ENCODE measurements at regions not wholly inside any gene's neighbourhood (a gene's known extent, or its start where the extent isn't known, plus 50 kb on each side); places are given as distances from the start of the nearest gene placed in this dataset.
"Not testable (repeated sequence)": the region's sequence is repeated elsewhere in the genome, so short reads cannot be mapped to it uniquely, and the experiment has no call there.

DNA sequence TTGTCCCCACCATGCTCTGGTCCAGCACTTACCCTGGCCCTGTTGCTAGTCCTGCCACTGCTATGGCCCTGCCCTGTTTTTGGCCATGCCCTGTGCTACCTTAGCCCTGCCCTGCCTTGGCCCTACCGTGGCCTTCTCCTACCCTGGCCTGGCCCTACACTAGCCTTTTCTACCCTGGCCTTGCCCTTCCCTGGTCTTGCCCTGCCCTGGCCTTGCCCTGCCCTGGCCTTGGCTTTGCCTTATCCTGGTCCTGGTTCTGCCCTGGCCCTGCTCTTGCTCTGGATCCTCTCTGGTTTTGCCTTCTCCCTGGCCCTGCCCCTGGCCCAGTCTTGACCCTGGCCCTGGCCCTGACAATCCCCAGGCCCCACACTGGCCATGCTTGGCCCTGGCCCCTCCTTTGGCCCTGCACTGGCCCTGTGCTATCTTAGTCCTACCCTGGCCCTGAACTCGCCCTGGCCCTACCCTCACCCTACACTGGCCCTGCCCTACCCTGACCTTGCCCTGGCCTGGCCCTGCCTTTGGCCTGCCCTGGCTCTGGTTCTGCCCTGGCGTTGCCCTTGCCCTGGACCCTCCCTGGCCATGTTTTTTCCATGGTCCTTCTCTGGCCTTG, 235.0 kb downstream of the GOLGA6L6 start:
- DNase-seq: not testable (repeated sequence)

DNA sequence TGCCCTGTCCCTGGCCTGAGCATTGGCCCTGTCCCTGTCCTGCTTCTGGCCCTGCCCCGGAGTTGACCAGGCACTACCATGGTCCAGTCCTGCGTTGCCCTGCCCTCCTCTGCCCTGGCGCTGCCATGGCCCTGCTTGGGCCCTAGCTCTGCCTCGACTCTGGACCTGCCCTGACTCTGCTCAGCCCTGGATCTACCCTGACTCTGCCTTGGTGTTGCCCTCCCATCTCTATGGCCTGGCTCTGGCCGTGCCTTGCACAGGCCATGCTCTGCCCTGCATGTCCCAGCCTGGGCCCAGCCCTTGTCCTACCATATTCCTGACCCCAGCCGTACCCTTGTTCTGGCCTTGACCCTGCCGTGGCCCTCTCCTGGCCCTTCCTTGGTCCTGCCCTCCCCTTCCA, 235.7 kb downstream of the GOLGA6L6 start:
- DNase-seq: not testable (repeated sequence)

GRCh38 chr15:20305015-20305465, 236.6 kb downstream of the GOLGA6L6 start:
- not testable (repeated sequence) for DNase-seq

DNA sequence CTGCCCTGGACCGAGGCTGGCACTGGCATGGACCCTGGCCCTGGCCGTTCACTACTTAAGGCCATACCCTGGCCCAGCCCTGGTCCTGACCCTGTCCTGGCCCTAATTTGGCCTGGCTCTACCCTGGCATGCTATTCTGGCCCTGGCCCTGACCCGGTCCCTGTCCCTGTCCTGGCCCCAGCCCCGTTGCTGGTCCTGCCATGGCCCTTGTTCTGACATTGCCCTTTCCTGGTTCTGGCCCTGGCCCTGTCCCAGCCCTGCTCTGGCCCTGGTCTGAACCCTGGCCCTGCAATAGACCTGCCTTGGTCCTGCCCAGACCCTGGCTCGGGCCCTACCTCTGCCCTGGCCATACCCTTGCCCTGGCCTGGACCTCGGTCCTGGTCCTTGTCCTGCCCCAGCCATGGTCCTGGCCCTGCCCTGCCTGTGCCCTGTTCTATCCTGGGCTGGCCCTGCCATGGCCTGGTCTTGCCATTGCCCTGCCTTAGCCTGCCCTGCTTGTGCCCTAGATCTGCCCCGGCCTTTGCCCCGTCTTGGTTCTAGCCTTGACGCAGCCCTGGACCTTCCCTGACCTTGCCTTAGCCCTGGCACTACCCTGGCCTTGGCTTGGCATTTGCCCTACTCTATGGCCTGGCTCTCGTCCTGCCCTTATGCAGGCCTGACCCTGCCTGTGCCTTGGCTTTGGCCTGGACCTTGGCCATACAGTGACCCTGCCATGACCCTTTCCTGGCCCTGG, 237.2 kb downstream of the GOLGA6L6 start:
- not testable (repeated sequence) for DNase-seq

- not testable (repeated sequence) for DNase-seq
Observed at GRCh38 chr15:20303248-20304171, 238.1 kb downstream of the GOLGA6L6 start.

DNA sequence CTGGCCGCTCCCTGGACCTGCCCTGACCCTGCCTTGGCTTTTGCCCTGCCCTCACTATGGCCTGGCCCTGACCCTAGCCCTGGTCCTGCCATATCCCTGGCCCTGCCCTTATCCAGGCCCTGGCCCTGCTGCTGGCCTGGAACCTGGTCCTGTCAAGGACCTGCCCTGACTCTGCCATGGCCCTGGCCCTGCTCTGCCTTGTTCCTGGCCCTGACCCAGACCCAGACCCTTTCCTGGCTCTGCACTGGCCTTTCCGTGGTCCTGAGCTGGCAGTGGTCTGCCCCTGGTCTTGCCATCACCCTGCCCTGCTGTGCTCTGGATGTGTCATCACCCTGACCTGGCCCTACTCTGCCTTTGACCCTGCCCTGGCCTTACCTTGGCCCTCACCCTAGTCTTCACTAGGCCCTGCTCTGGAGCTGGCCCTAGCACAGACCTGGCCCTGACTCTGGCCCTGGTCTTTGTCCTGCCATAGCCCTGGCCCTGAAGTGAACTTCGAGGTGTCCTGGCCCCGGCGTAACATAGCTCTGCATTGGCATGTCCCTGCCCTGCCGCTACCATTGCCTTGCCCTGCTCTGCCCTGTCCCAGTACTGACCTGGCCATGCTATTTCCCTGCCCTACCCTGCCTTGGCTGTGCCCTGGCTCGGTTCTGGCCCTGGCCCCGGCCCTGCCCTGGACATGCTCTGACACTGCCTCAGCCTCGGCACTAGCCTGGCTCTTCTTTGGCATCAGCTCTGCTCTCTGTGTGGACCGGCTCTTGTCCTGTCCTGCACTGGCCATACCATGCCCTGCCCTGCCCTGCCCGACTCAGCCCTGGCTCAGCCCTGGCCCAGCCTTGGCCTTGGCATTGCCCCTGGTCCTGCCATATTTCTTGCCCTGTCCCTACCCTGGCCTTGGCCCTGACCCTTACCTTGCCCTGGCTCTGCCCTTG, 239.2 kb downstream of the GOLGA6L6 start:
- not testable (repeated sequence) for DNase-seq

GRCh38 chr15:20301471-20302081, 240.0 kb downstream of the GOLGA6L6 start:
- DNase-seq: not testable (repeated sequence)

DNA sequence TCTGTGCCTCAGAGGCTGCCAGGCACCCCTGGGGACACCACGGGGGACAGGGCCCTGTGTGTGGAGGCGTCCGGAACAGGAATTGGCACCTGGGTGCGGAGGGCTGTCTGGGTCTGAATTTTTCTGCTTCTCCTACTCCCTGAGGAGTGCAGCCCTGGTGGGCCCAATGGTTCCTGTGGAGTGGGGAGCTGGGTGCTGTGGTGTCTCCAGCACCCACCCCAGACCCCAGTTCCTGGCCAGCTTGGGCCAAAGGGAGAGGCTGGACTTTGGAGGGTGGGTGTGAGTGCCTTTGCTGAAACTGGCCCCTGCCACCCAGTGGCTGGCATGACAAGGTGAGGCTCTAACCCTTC, 240.6 kb downstream of the GOLGA6L6 start:
- not testable (repeated sequence) for DNase-seq

DNA sequence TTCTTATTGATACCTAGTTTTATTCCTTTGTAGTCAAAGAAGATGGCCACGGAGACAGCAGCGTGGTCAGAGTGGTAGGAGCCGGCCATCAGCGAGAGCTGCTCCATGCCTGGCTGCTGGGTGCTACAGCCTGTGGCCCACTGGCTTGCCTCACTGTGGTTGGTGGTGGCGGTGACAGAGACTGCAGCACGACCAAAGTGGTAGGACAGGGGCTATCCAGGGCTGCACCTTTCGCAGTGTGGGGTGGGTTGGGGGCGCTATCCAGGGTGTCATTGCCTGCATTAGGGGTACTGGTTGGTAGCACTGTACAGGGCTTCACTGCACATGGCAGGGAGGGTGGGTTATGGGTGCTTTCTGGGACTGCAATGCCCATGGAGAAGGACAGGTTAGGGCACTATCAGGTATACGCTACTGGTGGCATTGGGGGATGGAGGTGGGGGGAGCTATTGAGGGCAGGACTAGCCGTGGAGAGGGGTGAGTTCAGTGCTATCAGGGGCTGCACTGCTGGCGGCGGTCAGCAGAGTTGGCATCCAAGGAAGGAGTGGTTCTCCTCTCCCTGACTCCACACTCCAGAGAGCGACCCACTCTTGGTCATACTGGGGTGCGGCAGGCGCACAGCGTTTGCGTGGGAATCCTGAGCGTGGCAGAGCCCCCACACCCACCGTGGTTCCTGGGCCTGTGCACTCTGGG, 241.1 kb downstream of the GOLGA6L6 start:
- not testable (repeated sequence) for DNase-seq

DNA sequence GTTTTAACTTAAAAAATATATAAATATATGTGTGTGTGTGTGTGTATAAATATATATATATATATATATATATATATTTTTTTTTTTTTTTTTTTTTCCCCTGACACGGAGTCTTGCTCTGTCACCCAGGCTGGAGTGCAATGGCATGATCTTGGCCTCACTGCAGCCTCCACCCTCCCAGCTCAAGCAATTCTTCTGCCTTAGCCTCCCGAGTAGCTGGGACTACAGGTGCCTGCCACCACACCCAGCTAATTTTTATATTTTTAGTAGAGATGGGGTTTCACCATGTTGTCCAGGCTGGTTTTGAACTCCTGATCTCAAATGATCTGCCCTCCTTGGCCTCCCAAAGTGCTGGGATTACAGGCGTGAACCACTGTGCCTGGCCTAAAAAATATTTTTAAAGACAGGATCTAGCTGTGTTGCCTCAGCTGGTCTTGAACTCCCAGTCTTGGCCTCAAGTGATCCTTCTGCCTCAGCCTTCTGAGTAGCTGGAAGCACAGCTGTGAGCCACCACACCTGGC, 243.9 kb downstream of the GOLGA6L6 start:
- DNase-seq: not testable (repeated sequence)

DNA sequence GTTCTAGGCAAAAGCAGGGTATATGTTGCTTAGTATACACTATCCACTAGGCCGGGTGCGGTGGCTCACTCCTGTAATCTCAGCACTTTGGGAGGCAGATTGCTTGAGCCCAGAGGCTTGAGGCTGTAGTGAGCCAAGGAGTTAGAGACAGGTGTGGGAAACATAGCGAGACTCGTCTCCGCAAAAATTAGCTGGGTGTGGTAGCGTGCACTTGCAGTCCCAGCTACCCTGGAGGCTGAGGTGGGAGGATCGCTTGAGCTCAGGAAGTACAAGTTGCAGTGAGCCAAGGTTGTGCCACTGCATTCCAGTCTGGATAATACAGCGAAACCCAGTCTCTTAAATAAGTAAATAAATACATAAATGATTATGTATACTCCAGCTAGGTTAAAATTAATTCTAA, 245.3 kb downstream of the GOLGA6L6 start:
- DNase-seq: not testable (repeated sequence)

DNA sequence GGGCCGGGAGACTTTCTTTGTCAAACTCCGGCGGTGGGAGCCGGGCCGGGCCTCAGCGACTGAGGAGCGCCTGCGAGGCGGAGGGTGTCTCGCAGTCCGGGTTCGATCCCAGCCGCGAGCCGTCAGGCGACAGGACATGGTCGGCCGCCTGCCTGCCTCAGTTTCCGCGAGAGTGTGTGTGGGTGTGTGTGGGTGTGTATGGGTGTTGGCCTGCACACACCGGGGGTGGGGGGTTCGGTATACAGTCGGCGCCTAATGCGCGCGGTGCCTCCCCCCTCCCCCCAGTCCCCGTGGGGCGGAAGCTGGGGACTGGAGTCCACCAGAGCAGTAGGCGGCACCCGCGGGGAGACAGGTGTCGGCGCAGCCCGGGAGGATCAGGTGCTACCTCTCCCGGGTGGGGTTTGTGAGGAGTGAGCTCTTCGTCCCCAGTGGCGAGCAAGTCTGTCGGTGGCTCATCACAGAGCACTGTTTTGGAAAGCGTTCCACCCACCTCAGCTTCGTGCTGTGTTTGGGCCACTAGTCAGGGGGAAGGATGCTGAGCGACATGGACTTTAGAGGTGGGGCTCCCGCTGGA, 246.3 kb downstream of the GOLGA6L6 start:
- no peak for DNase-seq

GRCh38 chr15:20294651-20295237, 246.9 kb downstream of the GOLGA6L6 start:
- no peak for DNase-seq

DNA sequence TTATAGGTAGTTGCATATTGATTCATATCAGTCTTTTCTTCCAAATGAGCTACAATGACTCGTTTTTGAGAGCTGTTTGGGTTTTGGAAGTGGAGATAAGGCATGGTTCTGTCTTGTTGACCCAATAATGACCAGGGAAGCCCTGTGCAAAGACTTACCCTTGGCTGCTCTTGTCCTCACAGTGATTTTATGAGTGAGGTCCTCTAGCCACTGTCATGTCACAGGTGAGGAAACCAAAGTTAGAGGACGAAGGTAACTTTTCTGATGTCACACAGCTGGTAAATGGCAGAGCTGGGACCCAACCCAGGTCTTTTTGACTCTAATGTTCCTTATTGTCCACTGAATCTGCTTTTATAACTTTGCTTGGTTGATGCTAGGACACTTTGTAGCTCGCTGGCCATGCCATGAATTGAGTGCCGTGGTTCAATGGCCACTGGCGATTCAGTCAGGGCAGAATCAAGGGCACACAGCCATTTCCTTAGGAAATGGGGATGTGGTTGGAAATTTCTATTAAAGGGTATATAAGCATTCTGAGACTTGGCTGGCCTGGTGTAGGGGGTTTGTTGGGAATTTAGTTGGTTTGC, 249.1 kb downstream of the GOLGA6L6 start:
- not testable (repeated sequence) for DNase-seq

DNA sequence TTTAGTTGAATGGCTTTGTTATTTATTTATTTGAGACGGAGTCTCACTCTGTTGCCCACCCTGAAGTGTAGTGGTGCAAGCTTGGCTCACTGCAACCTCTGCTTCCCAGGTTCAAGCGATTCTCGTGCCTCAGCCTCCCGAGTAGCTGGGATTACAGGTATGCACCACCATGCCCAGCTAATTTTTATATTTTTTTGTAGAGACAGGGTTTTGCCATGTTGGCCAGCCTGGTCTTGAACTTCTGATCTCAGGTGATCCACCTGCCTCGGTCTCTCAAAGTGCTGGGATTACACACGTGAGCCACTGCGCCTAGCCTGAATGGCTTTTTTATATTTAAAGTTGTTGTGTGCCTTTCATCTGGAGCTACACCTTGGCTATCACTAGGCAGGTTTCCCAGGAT, 250.0 kb downstream of the GOLGA6L6 start:
- not testable (repeated sequence) for DNase-seq

DNA sequence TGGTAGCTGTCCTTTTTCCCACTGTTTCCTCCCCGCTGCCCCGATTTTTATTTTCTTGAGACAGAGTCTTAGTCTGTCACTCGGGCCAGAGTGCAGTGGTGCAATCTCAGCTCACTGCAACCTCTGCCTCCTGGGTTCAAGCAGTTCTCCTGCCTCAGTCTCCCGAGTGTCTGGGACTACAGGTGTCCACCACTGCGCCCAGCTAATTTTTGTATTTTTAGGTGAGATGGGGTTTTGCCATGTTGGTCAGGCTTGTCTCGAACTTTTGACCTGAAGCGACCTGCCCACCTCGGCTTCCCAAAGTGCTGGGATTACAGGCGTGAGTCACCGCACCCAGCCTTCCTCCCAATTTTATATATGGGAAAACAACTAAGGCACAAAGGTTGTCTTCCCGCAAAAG, 251.0 kb downstream of the GOLGA6L6 start:
- not testable (repeated sequence) for DNase-seq

DNA sequence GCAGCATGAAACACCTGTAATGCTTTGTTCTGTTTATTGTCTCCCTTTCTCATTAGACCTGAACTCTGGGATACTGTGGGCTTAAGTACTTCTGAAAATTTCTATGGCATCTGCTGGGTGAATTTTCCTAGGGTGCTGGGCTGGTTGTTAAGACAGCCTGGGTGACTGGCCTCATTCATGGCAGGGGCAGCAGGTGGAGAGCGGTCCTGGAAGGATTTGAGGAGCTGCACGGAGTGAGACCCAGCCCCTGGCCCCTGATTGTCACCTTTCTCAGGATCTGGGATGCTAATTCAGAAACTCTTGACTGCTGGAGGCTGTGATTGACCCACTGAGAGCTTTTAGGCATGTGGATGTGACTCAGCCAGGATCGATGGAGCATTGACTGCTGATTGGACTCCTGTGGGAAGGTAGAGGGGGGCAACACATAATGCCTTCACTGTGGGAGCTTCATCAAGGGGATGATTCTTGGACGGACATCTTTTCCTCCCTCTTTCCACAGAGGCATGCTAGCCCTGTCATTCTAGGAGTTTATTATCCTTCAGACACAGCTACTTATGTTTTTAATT, 252.0 kb downstream of the GOLGA6L6 start:
- DNase-seq: not testable (repeated sequence)

GRCh38 chr15:20288800-20289537, 252.6 kb downstream of the GOLGA6L6 start:
- DNase-seq: not testable (repeated sequence)

- not testable (repeated sequence) for DNase-seq
Observed at GRCh38 chr15:20286559-20286958, 255.0 kb downstream of the GOLGA6L6 start.

All from activated CD4-positive, alpha-beta T cell treated with anti-CD3 and anti-CD28 coated beads, Interleukin-2, Interleukin-6, amounts not matched to agents 100 ng/mL and 50 ng/mL, durations not matched to agents 16 hours and 8 hours (primary cell).